Mesodermal cell (in vitro differentiated cells): ENCODE measurements at regions not wholly inside any gene's neighbourhood (a gene's known extent, or its start where the extent isn't known, plus 50 kb on each side); places are given as distances from the start of the nearest gene placed in this dataset.

Experiments used
- H3K27ac ChIP-seq: 2 replicates; pipeline ENCODE4 v1.7.0; 2013; ENCODE audit warnings: mild to moderate bottlenecking, low read depth, low read length, moderate library complexity; ENCODE audit not compliant: severe bottlenecking
- H3K36me3 ChIP-seq: 2 replicates; pipeline ENCODE4 v1.7.1; 2013; ENCODE audit warnings: mild to moderate bottlenecking, low read length, moderate library complexity; ENCODE audit not compliant: control insufficient read depth, insufficient read depth
- H3K4me1 ChIP-seq: one replicate; pipeline ENCODE4 v1.7.1; 2013; ENCODE audit warnings: mild to moderate bottlenecking, low read length; ENCODE audit not compliant: insufficient read depth, control insufficient read depth, poor library complexity, severe bottlenecking
- H3K4me3 ChIP-seq: 2 replicates; pipeline ENCODE4 v1.7.0; 2013; ENCODE audit warnings: low read length, control low read depth, mild to moderate bottlenecking; ENCODE audit not compliant: insufficient read depth, poor library complexity, severe bottlenecking; ENCODE audit errors: extremely low read depth
- H3K9me3 ChIP-seq: 2 replicates; pipeline ENCODE4 v1.7.1; 2013; ENCODE audit warnings: mild to moderate bottlenecking, low read length, moderate library complexity; ENCODE audit not compliant: control insufficient read depth
- WGBS, 2 experiments: methylation state at CpG; one replicate each; pipeline ENCODE4 v1.1.5; 2013; ENCODE audit warnings: missing lambda C conversion rate in 2 of 2; ENCODE audit not compliant: insufficient coverage in 2 of 2; 5-methylcytosine and 5-hydroxymethylcytosine counted together

DNA sequence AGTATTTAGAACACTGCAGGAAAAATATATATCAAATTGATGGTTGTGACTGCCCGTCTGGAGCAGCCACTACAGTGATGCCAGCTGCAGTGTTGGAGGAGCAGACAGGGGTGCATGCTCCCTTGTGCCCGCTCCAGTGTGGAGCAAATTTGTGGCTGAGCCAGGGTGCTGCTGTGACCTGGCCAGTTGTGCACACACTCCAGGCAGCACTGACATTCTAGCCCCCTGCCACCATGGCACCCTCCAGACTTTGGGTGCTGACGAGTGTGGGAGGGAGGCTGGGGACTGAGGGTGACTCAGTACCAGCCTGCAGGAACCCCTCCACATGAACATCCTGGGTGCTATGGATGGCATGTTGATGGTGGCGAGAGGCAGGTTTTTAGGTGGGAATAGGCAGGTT lies 160.0 kb upstream of the PCDH15 start:
- no peaks in the 10 kb centered on the region for H3K9me3 ChIP-seq
- no peak overlapping the region for H3K27ac ChIP-seq
- H3K36me3 ChIP-seq: no peaks in the 10 kb centered on the region
- 100% methylated on average over 1 of the region's 4 CpGs; no CpG with 5 or more reads in 1 of the 2 experiments for WGBS, 2 experiments
- no peaks in the 10 kb centered on the region for H3K4me1 ChIP-seq
- H3K4me3 ChIP-seq: no peak overlapping the region

DNA sequence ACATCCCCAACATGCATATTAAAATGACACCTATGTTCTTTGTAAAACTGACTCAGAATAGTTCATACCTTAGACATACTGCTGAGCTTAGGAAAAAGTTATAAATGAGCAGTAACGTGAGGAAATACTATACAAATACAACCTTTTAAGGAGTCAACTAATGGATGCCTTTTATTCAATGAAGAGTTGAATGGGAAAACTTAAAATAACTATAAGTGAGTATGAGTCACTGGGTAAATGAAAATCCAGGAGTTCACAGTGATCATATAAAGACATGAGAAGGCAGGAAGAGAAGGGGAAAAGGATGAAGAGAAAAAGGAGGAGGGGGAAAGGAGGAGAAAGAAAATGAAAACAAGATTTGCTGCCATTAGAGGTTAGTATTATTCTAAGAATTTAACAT lies 157.8 kb upstream of the PCDH15 start:
- no peak overlapping the region for H3K27ac ChIP-seq
- no peaks in the 10 kb centered on the region for H3K36me3 ChIP-seq
- no peaks in the 10 kb centered on the region for H3K4me1 ChIP-seq
- H3K9me3 ChIP-seq: no peaks in the 10 kb centered on the region
- no CpG with 5 or more reads among the region's 1 CpG for WGBS, 2 experiments
- no peak overlapping the region for H3K4me3 ChIP-seq

DNA sequence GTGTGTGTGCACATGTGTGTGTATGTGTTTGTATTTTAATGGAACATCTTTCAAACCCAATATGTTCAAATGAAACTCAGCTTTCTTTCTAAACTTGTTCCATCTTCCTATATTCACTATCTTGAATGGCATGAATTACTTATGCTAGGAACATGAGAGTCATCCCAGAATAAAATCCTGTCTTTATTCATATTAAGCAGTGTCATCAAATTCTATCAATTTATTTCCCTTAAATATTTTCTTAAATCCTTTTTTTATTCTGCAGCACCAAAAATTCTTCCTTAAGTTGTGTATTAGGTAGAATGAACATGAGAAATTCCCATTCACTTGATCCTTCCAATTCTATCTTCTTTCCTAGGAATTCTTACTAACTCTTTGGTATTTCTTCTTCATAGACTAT lies 146.6 kb upstream of the PCDH15 start:
- no peak overlapping the region for H3K27ac ChIP-seq
- no peaks in the 10 kb centered on the region for H3K4me1 ChIP-seq
- no peak overlapping the region for H3K4me3 ChIP-seq
- no peaks in the 10 kb centered on the region for H3K36me3 ChIP-seq
- H3K9me3 ChIP-seq: no peaks in the 10 kb centered on the region

GRCh38 chr10:54940418-54940817 lies 139.4 kb upstream of the PCDH15 start:
- WGBS, 2 experiments: 83% methylated on average over 1 of the region's 2 CpGs; no CpG with 5 or more reads in 1 of the 2 experiments
- no peak overlapping the region for H3K27ac ChIP-seq
- no peaks in the 10 kb centered on the region for H3K4me1 ChIP-seq
- no peaks in the 10 kb centered on the region for H3K36me3 ChIP-seq
- no peaks in the 10 kb centered on the region for H3K9me3 ChIP-seq
- no peak overlapping the region for H3K4me3 ChIP-seq

DNA sequence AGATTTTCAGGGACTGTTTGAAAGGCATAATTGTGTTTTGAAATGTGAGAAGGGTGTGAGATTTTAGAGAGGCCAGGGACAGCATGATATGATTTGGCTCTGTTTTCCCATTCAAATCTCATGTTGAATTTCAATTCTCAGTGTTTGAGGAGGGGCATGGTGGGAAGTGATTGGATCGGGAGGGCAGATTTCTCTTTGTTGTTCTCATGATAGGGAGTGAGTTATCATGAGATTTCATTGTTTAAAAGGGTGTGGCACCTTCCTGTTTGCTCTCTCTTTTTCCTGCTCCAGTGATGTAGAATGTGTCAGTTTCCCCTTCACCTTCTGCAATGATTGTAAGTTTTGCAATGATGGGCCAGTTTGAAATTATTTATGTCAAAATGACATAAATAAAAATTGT lies 113.0 kb upstream of the PCDH15 start:
- no peak overlapping the region for H3K27ac ChIP-seq
- no peaks in the 10 kb centered on the region for H3K36me3 ChIP-seq
- H3K9me3 ChIP-seq: peaks cover 6% of the 10 kb centered on the region
- no peak overlapping the region for H3K4me3 ChIP-seq
- H3K4me1 ChIP-seq: no peaks in the 10 kb centered on the region
- no CpG with 5 or more reads among the region's 1 CpG for WGBS, 2 experiments

DNA sequence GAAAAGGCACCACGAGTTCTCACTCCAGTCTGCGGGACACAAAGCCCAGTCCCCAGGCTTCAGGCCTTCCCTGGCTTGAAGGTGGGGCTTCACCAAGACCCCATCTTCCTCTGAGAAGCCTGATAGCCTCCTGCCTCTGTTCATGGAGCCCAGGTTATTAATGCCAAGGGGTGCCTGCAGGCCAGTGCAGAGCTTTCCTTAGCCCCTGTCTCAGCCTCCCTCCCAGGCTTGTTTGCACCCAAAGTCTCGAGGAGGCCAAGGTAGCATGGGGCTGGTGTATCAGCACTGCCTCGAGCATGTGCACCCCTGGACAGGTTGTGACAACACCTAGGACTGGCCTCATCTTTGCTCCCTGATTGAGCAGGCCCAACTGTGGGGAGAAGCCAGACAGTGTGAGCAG lies 108.1 kb upstream of the PCDH15 start:
- Histone ChIP-seq H3K4me3 (no peak overlapping the region), H3K9me3 (peaks cover 6% of the 10 kb centered on the region), H3K36me3 (no peaks in the 10 kb centered on the region), H3K27ac (no peak overlapping the region), H3K4me1 (no peaks in the 10 kb centered on the region)
- 84 to 88% methylated on average over 4 of the region's 4 CpGs for WGBS, 2 experiments

- H3K4me1 ChIP-seq: no peaks in the 10 kb centered on the region
- no peaks in the 10 kb centered on the region for H3K36me3 ChIP-seq
- H3K4me3 ChIP-seq: no peak overlapping the region
- peaks cover 1% of the 10 kb centered on the region for H3K9me3 ChIP-seq
- no peak overlapping the region for H3K27ac ChIP-seq
- 77 to 89% methylated on average over 2 to 3 of the region's 3 CpGs for WGBS, 2 experiments
These were observed 107.0 kb upstream of the PCDH15 start for GRCh38 chr10:54908019-54908418.

DNA sequence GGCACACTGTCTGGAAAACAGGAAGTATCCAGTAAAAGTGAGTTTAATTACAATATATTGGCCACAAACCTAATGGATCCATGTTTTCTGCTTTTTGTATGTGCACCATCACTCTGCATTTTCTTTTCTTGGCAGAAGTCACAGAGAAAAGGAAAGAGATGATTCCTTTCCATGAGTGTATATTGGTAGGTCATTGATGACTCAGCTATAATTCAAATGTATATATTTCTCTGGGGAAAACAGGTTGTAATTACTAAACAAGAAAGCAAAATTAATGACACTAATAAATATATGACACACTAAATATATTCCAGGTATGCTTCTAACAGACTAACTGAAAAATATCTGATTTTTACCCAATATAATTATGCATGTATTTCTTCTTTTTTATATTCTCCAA lies 105.9 kb upstream of the PCDH15 start:
- H3K36me3 ChIP-seq: no peaks in the 10 kb centered on the region
- H3K27ac ChIP-seq: no peak overlapping the region
- H3K9me3 ChIP-seq: no peaks in the 10 kb centered on the region
- H3K4me1 ChIP-seq: no peaks in the 10 kb centered on the region
- no peak overlapping the region for H3K4me3 ChIP-seq

GRCh38 chr10:54905578-54906192 lies 104.7 kb upstream of the PCDH15 start:
- no peaks in the 10 kb centered on the region for H3K36me3 ChIP-seq
- 67% methylated on average over 1 of the region's 2 CpGs; no CpG with 5 or more reads in 1 of the 2 experiments for WGBS, 2 experiments
- H3K4me3 ChIP-seq: no peak overlapping the region
- H3K9me3 ChIP-seq: no peaks in the 10 kb centered on the region
- no peaks in the 10 kb centered on the region for H3K4me1 ChIP-seq
- H3K27ac ChIP-seq: no peak overlapping the region

- H3K36me3 ChIP-seq: no peaks in the 10 kb centered on the region
- no peak overlapping the region for H3K4me3 ChIP-seq
- H3K9me3 ChIP-seq: no peaks in the 10 kb centered on the region
- H3K4me1 ChIP-seq: no peaks in the 10 kb centered on the region
- H3K27ac ChIP-seq: no peak overlapping the region
- WGBS, 2 experiments: 83% methylated on average over 1 of the region's 1 CpG; no CpG with 5 or more reads in 1 of the 2 experiments
These were observed 103.8 kb upstream of the PCDH15 start for GRCh38 chr10:54904833-54905232.

DNA sequence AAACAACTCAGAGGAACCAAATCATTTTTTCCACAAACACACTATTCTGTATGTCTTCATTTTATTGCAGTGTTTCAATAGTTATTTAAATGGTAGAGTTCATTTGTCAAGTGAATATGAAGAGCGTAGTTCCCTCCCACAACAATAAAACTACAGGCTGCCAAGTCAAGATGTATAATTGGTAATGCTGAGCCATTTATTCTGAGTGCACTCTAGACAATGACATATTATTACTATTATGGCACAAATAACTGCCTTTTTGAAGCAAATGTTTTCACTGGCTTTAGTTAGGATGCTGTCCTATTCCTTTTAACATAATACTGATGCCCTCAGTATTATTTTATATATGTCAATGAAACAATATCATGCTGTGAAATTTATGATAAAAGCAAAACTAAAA lies 102.7 kb upstream of the PCDH15 start:
- no CpG with 5 or more reads among the region's 1 CpG for WGBS, 2 experiments
- Histone ChIP-seq H3K4me1 (no peaks in the 10 kb centered on the region), H3K4me3 (no peak overlapping the region), H3K9me3 (no peaks in the 10 kb centered on the region), H3K27ac (no peak overlapping the region), H3K36me3 (no peaks in the 10 kb centered on the region)
